ENCODE measurements at regions not wholly inside any gene's neighbourhood (a gene's known extent, or its start where the extent isn't known, plus 50 kb on each side); places are given as distances from the start of the nearest gene placed in this dataset.

DNA sequence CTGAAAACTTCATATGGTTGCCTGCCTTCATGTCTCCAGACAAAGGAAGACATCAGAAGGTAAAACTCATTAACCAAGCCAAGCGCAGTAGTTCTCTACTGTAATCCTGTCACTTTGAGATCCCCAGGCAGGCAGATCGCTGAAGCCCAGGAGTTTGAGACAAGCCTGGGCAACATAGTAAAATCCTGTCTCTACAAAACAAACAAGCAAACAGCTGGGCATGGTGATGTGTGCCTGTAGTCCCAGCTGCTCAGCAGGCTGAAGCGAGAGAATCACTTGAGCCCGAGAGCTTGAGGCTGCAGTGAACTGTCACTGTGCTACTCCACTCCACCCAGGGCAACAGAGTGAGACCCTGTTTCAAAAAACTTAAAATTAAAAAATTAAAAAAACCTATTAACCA lies 467.4 kb upstream of the SORCS1 start:
- no peak for TF ChIP-seq CTCF (IDR thresholded peaks at IDR 0.05)
- TF ChIP-seq EZH2 (IDR thresholded peaks at IDR 0.05; ENCODE audit: borderline replicate concordance, insufficient read depth, low read depth, low read length, poor library complexity, severe bottlenecking): no peak

All from B cell (primary cell).